ENCODE measurements at regions not wholly inside any gene's neighbourhood (a gene's known extent, or its start where the extent isn't known, plus 50 kb on each side); places are given as distances from the start of the nearest gene placed in this dataset.

GRCh38 chr4:11602606-11603340 is 174.1 kb upstream of the HS3ST1 start:
- Mint-ChIP-seq H3K4me3 (no peak overlapping the region), H3K36me3 (ENCODE audit: low read depth) (no peaks in the 10 kb centered on the region), H3K9me3 (no peaks in the 10 kb centered on the region), H3K4me1 (no peaks in the 10 kb centered on the region), H3K27ac (ENCODE audit: unreplicated experiment) (no peak overlapping the region), H3K27me3 (ENCODE audit: low read depth) (no peaks in the 10 kb centered on the region)
- TF ChIP-seq CTCF (conservative IDR thresholded peaks at IDR 0.05), result no peak
- DNase-seq (ENCODE audit: low read depth, low spot score), result no peak

DNA sequence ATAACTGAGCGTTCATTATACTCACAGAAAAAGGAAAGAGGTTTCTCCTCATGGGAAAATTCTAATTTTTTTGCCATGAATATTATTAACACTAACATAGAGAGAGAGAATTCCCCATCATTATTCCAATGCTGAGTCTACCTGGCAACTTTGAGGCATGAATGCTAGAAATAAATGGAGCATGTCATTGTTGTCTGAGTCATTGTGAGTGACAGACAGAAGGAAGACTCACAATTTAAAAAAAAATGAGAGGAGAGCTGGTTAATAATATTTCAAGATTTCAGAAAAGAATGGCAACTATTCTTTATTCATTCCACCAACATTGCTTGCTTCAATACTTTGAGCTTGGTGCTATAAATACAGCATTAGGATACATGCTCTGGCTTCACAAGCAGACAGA is 170.4 kb upstream of the HS3ST1 start:
- no peak overlapping the region for H3K4me3 Mint-ChIP-seq
- no peak for TF ChIP-seq CTCF (conservative IDR thresholded peaks at IDR 0.05)
- DNase-seq (ENCODE audit: low read depth, low spot score), result no peak
- H3K36me3 Mint-ChIP-seq (ENCODE audit: low read depth), result no peaks in the 10 kb centered on the region
- no peak overlapping the region for H3K27ac Mint-ChIP-seq (ENCODE audit: unreplicated experiment)
- no peaks in the 10 kb centered on the region for H3K4me1 Mint-ChIP-seq
- no peaks in the 10 kb centered on the region for H3K9me3 Mint-ChIP-seq
- H3K27me3 Mint-ChIP-seq (ENCODE audit: low read depth), result no peaks in the 10 kb centered on the region

- H3K36me3 Mint-ChIP-seq (ENCODE audit: low read depth), result no peaks in the 10 kb centered on the region
- DNase-seq (ENCODE audit: low read depth, low spot score), result no peak
- no peaks in the 10 kb centered on the region for H3K27me3 Mint-ChIP-seq (ENCODE audit: low read depth)
- H3K9me3 Mint-ChIP-seq, result no peaks in the 10 kb centered on the region
- no peak for TF ChIP-seq CTCF (conservative IDR thresholded peaks at IDR 0.05)
- H3K27ac Mint-ChIP-seq (ENCODE audit: unreplicated experiment), result no peak overlapping the region
- H3K4me3 Mint-ChIP-seq, result no peak overlapping the region
- H3K4me1 Mint-ChIP-seq, result no peaks in the 10 kb centered on the region
Measured at GRCh38 chr4:11598591-11598990, 169.9 kb upstream of the HS3ST1 start.

DNA sequence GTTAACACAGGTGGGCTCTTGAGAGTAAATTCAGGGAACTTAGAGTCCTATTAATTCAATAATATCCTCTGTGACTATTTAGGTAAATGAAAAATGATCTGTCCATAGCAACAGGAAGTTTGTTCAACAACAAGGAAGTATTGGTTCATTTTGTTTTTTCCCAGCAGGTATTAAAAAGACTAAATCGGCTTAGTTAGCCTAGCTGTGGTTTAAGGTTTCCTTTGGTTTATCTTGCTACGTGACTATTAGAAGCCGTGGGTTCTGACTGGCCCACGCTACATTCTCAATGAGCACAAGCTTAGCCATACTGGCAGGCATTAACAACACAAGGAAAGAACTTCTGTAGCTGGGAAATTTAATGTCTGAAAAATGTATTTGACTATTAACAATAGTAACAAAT is 168.8 kb upstream of the HS3ST1 start:
- H3K4me3 Mint-ChIP-seq, result no peak overlapping the region
- no peaks in the 10 kb centered on the region for H3K27me3 Mint-ChIP-seq (ENCODE audit: low read depth)
- H3K9me3 Mint-ChIP-seq, result no peaks in the 10 kb centered on the region
- H3K27ac Mint-ChIP-seq (ENCODE audit: unreplicated experiment), result no peak overlapping the region
- H3K4me1 Mint-ChIP-seq, result no peaks in the 10 kb centered on the region
- no peaks in the 10 kb centered on the region for H3K36me3 Mint-ChIP-seq (ENCODE audit: low read depth)
- TF ChIP-seq CTCF (conservative IDR thresholded peaks at IDR 0.05), result no peak
- DNase-seq (ENCODE audit: low read depth, low spot score), result no peak

- no peaks in the 10 kb centered on the region for H3K4me1 Mint-ChIP-seq
- no peaks in the 10 kb centered on the region for H3K27me3 Mint-ChIP-seq (ENCODE audit: low read depth)
- no peaks in the 10 kb centered on the region for H3K36me3 Mint-ChIP-seq (ENCODE audit: low read depth)
- H3K4me3 Mint-ChIP-seq, result no peak overlapping the region
- no peak for TF ChIP-seq CTCF (conservative IDR thresholded peaks at IDR 0.05)
- DNase-seq (ENCODE audit: low read depth, low spot score), result no peak
- no peak overlapping the region for H3K27ac Mint-ChIP-seq (ENCODE audit: unreplicated experiment)
- no peaks in the 10 kb centered on the region for H3K9me3 Mint-ChIP-seq
Measured at GRCh38 chr4:11596989-11597388, 168.3 kb upstream of the HS3ST1 start.

All from neural crest cell (in vitro differentiated cells).